Liver (tissue), 8 donors: ENCODE measurements at regions not wholly inside any gene's neighbourhood (a gene's known extent, or its start where the extent isn't known, plus 50 kb on each side); places are given as distances from the start of the nearest gene placed in this dataset.

Experiments
- DNase-seq: peaks from one replicate; pipeline ENCODE4 v3.0.0-alpha.2; 2017; ENCODE audit warnings: low spot score
- H3K27ac ChIP-seq, 2 donors: one replicate each; pipeline ENCODE4 v1.7.0; 2013; ENCODE audit warnings: inconsistent platforms in 2 of 2, low read length in 2 of 2, control low read depth in 1 of 2, low read depth in 1 of 2, mild to moderate bottlenecking in 1 of 2
- H3K27me3 ChIP-seq, 4 donors: one replicate each; pipeline versions ENCODE4 v1.6.1 to v1.7.0; 2013; ENCODE audit warnings: low read length in 3 of 4, inconsistent platforms in 1 of 4, mild to moderate bottlenecking in 1 of 4, moderate library complexity in 1 of 4; ENCODE audit not compliant: control insufficient read depth in 4 of 4, insufficient read depth in 4 of 4
- H3K36me3 ChIP-seq, 4 donors: one replicate each; pipeline versions ENCODE4 v1.6.1 to v1.7.0; 2013; ENCODE audit warnings: low read length in 3 of 4, mild to moderate bottlenecking in 3 of 4, low read depth in 1 of 4, moderate library complexity in 1 of 4; ENCODE audit not compliant: control insufficient read depth in 4 of 4, insufficient read depth in 3 of 4
- H3K4me1 ChIP-seq, 4 donors: one replicate each; pipeline versions ENCODE4 v1.6.1 to v1.7.0; 2013; ENCODE audit warnings: low read length in 3 of 4, mild to moderate bottlenecking in 3 of 4, moderate library complexity in 1 of 4; ENCODE audit not compliant: control insufficient read depth in 4 of 4, insufficient read depth in 4 of 4
- H3K4me3 ChIP-seq, 3 donors: one replicate each; pipeline versions ENCODE4 v1.6.1 to v1.7.0; 2013; ENCODE audit warnings: low read length in 3 of 3, control low read depth in 1 of 3, low read depth in 1 of 3, mild to moderate bottlenecking in 1 of 3
- H3K9ac ChIP-seq, 2 donors: one replicate each; pipeline ENCODE4 v1.7.0; 2013; ENCODE audit warnings: low read length in 2 of 2, mild to moderate bottlenecking in 2 of 2, moderate library complexity in 2 of 2, control low read depth in 1 of 2, low read depth in 1 of 2
- H3K9me3 ChIP-seq, 4 donors: one replicate each; pipeline versions ENCODE4 v1.6.1 to v1.7.0; 2013; ENCODE audit warnings: low read length in 3 of 4; ENCODE audit not compliant: control insufficient read depth in 4 of 4
- ATF3 ChIP-seq: IDR thresholded peaks from 2 replicates; pipeline ENCODE4 v1.6.1; 2016; ENCODE audit warnings: antibody characterized with exemption
- CTCF ChIP-seq: fragments of 150-350 bp; IDR thresholded peaks from 2 replicates; pipeline ENCODE4 v1.5.1; 2017; ENCODE audit warnings: improper control_type of control experiment, low read depth, low read length; ENCODE audit not compliant: missing input control
- EGR1 ChIP-seq, 2 donors: IDR thresholded peaks; 2 replicates each; pipeline ENCODE4 v1.6.1; 2016 to 2018; ENCODE audit warnings: antibody characterized with exemption in 2 of 2, low read depth in 2 of 2
- FOXA1 ChIP-seq: IDR thresholded peaks from 2 replicates; pipeline ENCODE4 v1.6.1; 2016; ENCODE audit warnings: antibody characterized with exemption
- FOXA2 ChIP-seq: IDR thresholded peaks from 2 replicates; pipeline ENCODE4 v1.6.1; 2016; ENCODE audit warnings: antibody characterized with exemption
- GABPA ChIP-seq, 2 donors: IDR thresholded peaks in 1 of 2; conservative IDR thresholded peaks in 1 of 2; 2 replicates each; pipeline ENCODE4 v1.6.1; 2016; ENCODE audit warnings: antibody characterized with exemption in 2 of 2, mild to moderate bottlenecking in 1 of 2, moderate library complexity in 1 of 2
- HNF4A ChIP-seq, 2 donors: conservative IDR thresholded peaks; 2 replicates each; pipeline ENCODE4 v1.6.1; 2016; ENCODE audit warnings: antibody characterized with exemption in 2 of 2, mild to moderate bottlenecking in 2 of 2
- HNF4G ChIP-seq: IDR thresholded peaks from 2 replicates; pipeline ENCODE4 v1.6.1; 2016; ENCODE audit warnings: antibody characterized with exemption
- JUND ChIP-seq, 2 donors: IDR thresholded peaks; 2 replicates each; pipeline ENCODE4 v1.6.1; 2016; ENCODE audit warnings: antibody characterized with exemption in 2 of 2
- MAX ChIP-seq: IDR thresholded peaks from 2 replicates; pipeline ENCODE4 v1.6.1; 2016; ENCODE audit warnings: antibody characterized with exemption
- NR2F2 ChIP-seq: IDR thresholded peaks from 2 replicates; pipeline ENCODE4 v1.6.1; 2016; ENCODE audit warnings: antibody characterized with exemption
- RAD21 ChIP-seq, 2 donors: IDR thresholded peaks; 2 replicates each; pipeline ENCODE4 v1.6.1; 2016; ENCODE audit warnings: antibody characterized with exemption in 2 of 2, mild to moderate bottlenecking in 2 of 2
- REST ChIP-seq: IDR thresholded peaks from 2 replicates; pipeline ENCODE4 v1.6.1; 2016; ENCODE audit warnings: antibody characterized with exemption, mild to moderate bottlenecking
- RXRA ChIP-seq, 2 donors: IDR thresholded peaks; 2 replicates each; pipeline ENCODE4 v1.6.1; 2017 to 2018; ENCODE audit warnings: antibody characterized with exemption in 2 of 2, mild to moderate bottlenecking in 1 of 2
- SP1 ChIP-seq: IDR thresholded peaks from 2 replicates; pipeline ENCODE4 v1.6.1; 2018; ENCODE audit warnings: antibody characterized with exemption, mild to moderate bottlenecking
- TAF1 ChIP-seq: conservative IDR thresholded peaks from 2 replicates; pipeline ENCODE4 v1.6.1; 2016; ENCODE audit warnings: antibody characterized with exemption, mild to moderate bottlenecking
- YY1 ChIP-seq: IDR thresholded peaks from 2 replicates; pipeline ENCODE4 v1.6.1; 2016; ENCODE audit warnings: antibody characterized with exemption, mild to moderate bottlenecking
- ZBTB33 ChIP-seq: IDR thresholded peaks from 2 replicates; pipeline ENCODE4 v1.6.1; 2016; ENCODE audit warnings: antibody characterized with exemption
- WGBS: extraction: QIAGEN DNeasy Blood & Tissue Kit; methylation state at CpG from one replicate; pipeline ENCODE4 v1.1.7; 2013; 5-methylcytosine and 5-hydroxymethylcytosine counted together
- donor health status: healthy.
- donor health status: healthy.
- donor health status: healthy.
- donor health status: healthy.
- donor health status: healthy.

GRCh38 chr9:105172436-105172835 is 72.0 kb upstream of the SLC44A1 start:
- 46% methylated on average over 5 of the region's 5 CpGs for WGBS
- Histone ChIP-seq H3K4me1 (no peaks in the 10 kb centered on the region), H3K27ac (no peak overlapping the region), H3K9ac (no peak overlapping the region), H3K27me3 (no peaks in the 10 kb centered on the region), H3K4me3 (no peak overlapping the region), H3K9me3 (no peaks in the 10 kb centered on the region), H3K36me3 (no peaks in the 10 kb centered on the region)
- TF ChIP-seq CTCF (no peak), HNF4G (no peak), EGR1 (IDR thresholded peaks at IDR 0.05; ENCODE audit: low read depth in 2 of 2) (no peak), FOXA2 (no peak), GABPA (IDR thresholded peaks at IDR 0.05 in 1 of 2, conservative IDR thresholded peaks at IDR 0.05 in 1 of 2) (no peak), NR2F2 (no peak), RXRA (IDR thresholded peaks at IDR 0.05) (peak in 1 of 2 donors; percentile 20), YY1 (no peak), RAD21 (IDR thresholded peaks at IDR 0.05) (peak in 1 of 2 donors; percentile 10), FOXA1 (no peak), SP1 (no peak), ATF3 (no peak), MAX (no peak), TAF1 (no peak), ZBTB33 (no peak), HNF4A (conservative IDR thresholded peaks at IDR 0.05) (peak; percentile 12 to 47), JUND (IDR thresholded peaks at IDR 0.05) (no peak), REST (no peak)
- DNase-seq: no peak
